Neural cell (in vitro differentiated cells): ENCODE measurements at regions not wholly inside any gene's neighbourhood (a gene's known extent, or its start where the extent isn't known, plus 50 kb on each side); places are given as distances from the start of the nearest gene placed in this dataset.

ENCODE experiments used
- CTCF ChIP-seq: fragments of 450-650 bp; IDR thresholded peaks from 2 replicates; pipeline ENCODE4 v1.5.1; 2014; ENCODE audit warnings: antibody characterized with exemption, mild to moderate bottlenecking, moderate library complexity; ENCODE audit not compliant: poor library complexity, severe bottlenecking
- EP300 ChIP-seq: fragments of 450-650 bp; conservative IDR thresholded peaks from 2 replicates; pipeline ENCODE4 v1.6.1; 2014; ENCODE audit warnings: antibody characterized with exemption, mild to moderate bottlenecking, moderate library complexity; ENCODE audit not compliant: poor library complexity, severe bottlenecking
- EZH2 ChIP-seq: fragments of 200-600, 300-800 bp; shearing (Covaris generic), sonication (generic); IDR thresholded peaks from 2 replicates; pipeline ENCODE4 v1.6.1; 2014; ENCODE audit warnings: antibody characterized with exemption, low read length, borderline replicate concordance, mild to moderate bottlenecking; ENCODE audit not compliant: insufficient read depth, poor library complexity, severe bottlenecking
- MXI1 ChIP-seq: fragments of 450-650 bp; conservative IDR thresholded peaks from 2 replicates; pipeline ENCODE4 v1.6.1; 2014; ENCODE audit warnings: antibody characterized with exemption, mild to moderate bottlenecking; ENCODE audit not compliant: poor library complexity, severe bottlenecking
- POLR2AphosphoS5 ChIP-seq: IDR thresholded peaks from 2 replicates; pipeline ENCODE4 v1.6.1; 2012
- RAD21 ChIP-seq: fragments of 450-650 bp; conservative IDR thresholded peaks from 2 replicates; pipeline ENCODE4 v1.6.1; 2014; ENCODE audit warnings: antibody characterized with exemption, mild to moderate bottlenecking, moderate library complexity
- REST ChIP-seq: IDR thresholded peaks from 2 replicates; pipeline ENCODE4 v1.6.1; 2012; ENCODE audit warnings: borderline replicate concordance
- TAF1 ChIP-seq: IDR thresholded peaks from 2 replicates; pipeline ENCODE4 v1.6.1; 2012; ENCODE audit warnings: low read depth

- TF ChIP-seq CTCF (no peak), EZH2 (no peak), RAD21 (no peak), MXI1 (no peak), POLR2AphosphoS5 (peak; percentile 62), REST (no peak), EP300 (peak; percentile 77), TAF1 (no peak)
These were observed 537.8 kb upstream of the ROBO2 start for GRCh38 chr3:76502076-76502475.
